ENCODE measurements at regions not wholly inside any gene's neighbourhood (a gene's known extent, or its start where the extent isn't known, plus 50 kb on each side); places are given as distances from the start of the nearest gene placed in this dataset.

DNA sequence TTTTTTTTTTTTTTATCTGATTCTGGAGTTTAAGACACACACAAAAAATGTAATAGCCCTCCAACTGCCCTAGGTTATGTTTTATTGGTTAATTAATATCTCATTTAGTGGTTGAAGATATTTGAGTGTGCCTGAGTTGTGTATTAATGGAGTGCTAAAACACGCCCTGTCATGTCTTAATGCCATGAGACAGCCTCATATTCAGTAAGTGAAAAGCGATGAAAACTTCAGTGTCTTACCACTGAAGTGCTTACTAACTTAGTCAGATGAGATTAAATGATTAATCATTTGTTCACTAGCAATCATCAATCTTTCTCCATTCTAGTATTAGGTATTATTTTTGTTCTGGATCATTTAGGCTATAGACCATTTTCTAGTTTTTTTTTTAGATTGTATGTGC, 544.7 kb upstream of the ROBO2 start:
- no peaks in the 10 kb centered on the region for H3K9me2 ChIP-seq (replicated peaks; ENCODE audit: insufficient read depth, low read length)
- H3K9ac ChIP-seq (ENCODE audit: low read length), result no peak overlapping the region
- H3K4me3 ChIP-seq (ENCODE audit: low read length), result no peak overlapping the region
- no peaks in the 10 kb centered on the region for H3K4me1 ChIP-seq (ENCODE audit: low read length)
- H3K4me2 ChIP-seq (ENCODE audit: low read depth, low read length), result no peak overlapping the region
- DNase-seq, result no peak
- H3F3A ChIP-seq (ENCODE audit: insufficient read depth, low read length), result no peaks in the 10 kb centered on the region
- no peak for TF ChIP-seq EZH2phosphoT487 (IDR thresholded peaks at IDR 0.05; ENCODE audit: low read length)
- TF ChIP-seq, protein P1, sequence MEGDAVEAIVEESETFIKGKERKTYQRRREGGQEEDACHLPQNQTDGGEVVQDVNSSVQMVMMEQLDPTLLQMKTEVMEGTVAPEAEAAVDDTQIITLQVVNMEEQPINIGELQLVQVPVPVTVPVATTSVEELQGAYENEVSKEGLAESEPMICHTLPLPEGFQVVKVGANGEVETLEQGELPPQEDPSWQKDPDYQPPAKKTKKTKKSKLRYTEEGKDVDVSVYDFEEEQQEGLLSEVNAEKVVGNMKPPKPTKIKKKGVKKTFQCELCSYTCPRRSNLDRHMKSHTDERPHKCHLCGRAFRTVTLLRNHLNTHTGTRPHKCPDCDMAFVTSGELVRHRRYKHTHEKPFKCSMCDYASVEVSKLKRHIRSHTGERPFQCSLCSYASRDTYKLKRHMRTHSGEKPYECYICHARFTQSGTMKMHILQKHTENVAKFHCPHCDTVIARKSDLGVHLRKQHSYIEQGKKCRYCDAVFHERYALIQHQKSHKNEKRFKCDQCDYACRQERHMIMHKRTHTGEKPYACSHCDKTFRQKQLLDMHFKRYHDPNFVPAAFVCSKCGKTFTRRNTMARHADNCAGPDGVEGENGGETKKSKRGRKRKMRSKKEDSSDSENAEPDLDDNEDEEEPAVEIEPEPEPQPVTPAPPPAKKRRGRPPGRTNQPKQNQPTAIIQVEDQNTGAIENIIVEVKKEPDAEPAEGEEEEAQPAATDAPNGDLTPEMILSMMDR (IDR thresholded peaks at IDR 0.05; ENCODE audit: low read length), result no peak
- no peak for TF ChIP-seq EZH2 (optimal IDR thresholded peaks at IDR 0.05; ENCODE audit: low read depth, low read length)
- H3K79me2 ChIP-seq (ENCODE audit: low read length), result no peaks in the 10 kb centered on the region
- no peak overlapping the region for H2AFZ ChIP-seq (ENCODE audit: low read length)
- no peaks in the 10 kb centered on the region for H3K36me3 ChIP-seq (replicated peaks; ENCODE audit: insufficient read depth, low read length)
- no peaks in the 10 kb centered on the region for H3K27me3 ChIP-seq (replicated peaks; ENCODE audit: insufficient read depth, low read length)
- H3K27ac ChIP-seq (ENCODE audit: low read length), result no peak overlapping the region
- H3K9me3 ChIP-seq (replicated peaks; ENCODE audit: insufficient read depth, low read length), result no peaks in the 10 kb centered on the region
- no peaks in the 10 kb centered on the region for H4K20me1 ChIP-seq (ENCODE audit: insufficient read depth, low read length)

GRCh38 chr3:76497636-76498035, 542.3 kb upstream of the ROBO2 start:
- no peaks in the 10 kb centered on the region for H4K20me1 ChIP-seq (ENCODE audit: insufficient read depth, low read length)
- no peaks in the 10 kb centered on the region for H3K9me3 ChIP-seq (replicated peaks; ENCODE audit: insufficient read depth, low read length)
- no peak overlapping the region for H2AFZ ChIP-seq (ENCODE audit: low read length)
- H3K9ac ChIP-seq (ENCODE audit: low read length), result no peak overlapping the region
- no peak overlapping the region for H3K4me3 ChIP-seq (ENCODE audit: low read length)
- no peaks in the 10 kb centered on the region for H3K4me1 ChIP-seq (ENCODE audit: low read length)
- no peaks in the 10 kb centered on the region for H3K9me2 ChIP-seq (replicated peaks; ENCODE audit: insufficient read depth, low read length)
- H3K27ac ChIP-seq (ENCODE audit: low read length), result no peak overlapping the region
- H3K27me3 ChIP-seq (replicated peaks; ENCODE audit: insufficient read depth, low read length), result no peaks in the 10 kb centered on the region
- H3K4me2 ChIP-seq (ENCODE audit: low read depth, low read length), result no peak overlapping the region
- no peaks in the 10 kb centered on the region for H3K79me2 ChIP-seq (ENCODE audit: low read length)
- no peak for TF ChIP-seq EZH2 (optimal IDR thresholded peaks at IDR 0.05; ENCODE audit: low read depth, low read length)
- TF ChIP-seq, protein P1 (IDR thresholded peaks at IDR 0.05; ENCODE audit: low read length), result no peak
- TF ChIP-seq EZH2phosphoT487 (IDR thresholded peaks at IDR 0.05; ENCODE audit: low read length), result no peak
- H3K36me3 ChIP-seq (replicated peaks; ENCODE audit: insufficient read depth, low read length), result no peaks in the 10 kb centered on the region
- no peaks in the 10 kb centered on the region for H3F3A ChIP-seq (ENCODE audit: insufficient read depth, low read length)
- no peak for DNase-seq

GRCh38 chr3:76500746-76501275, 539.1 kb upstream of the ROBO2 start:
- Histone ChIP-seq H3K9me3 (replicated peaks; ENCODE audit: insufficient read depth, low read length) (no peaks in the 10 kb centered on the region), H3F3A (ENCODE audit: insufficient read depth, low read length) (no peaks in the 10 kb centered on the region), H2AFZ (ENCODE audit: low read length) (no peak overlapping the region), H3K4me2 (ENCODE audit: low read depth, low read length) (no peak overlapping the region), H3K4me3 (ENCODE audit: low read length) (no peak overlapping the region), H3K4me1 (ENCODE audit: low read length) (no peaks in the 10 kb centered on the region), H3K27ac (ENCODE audit: low read length) (no peak overlapping the region), H4K20me1 (ENCODE audit: insufficient read depth, low read length) (no peaks in the 10 kb centered on the region), H3K9ac (ENCODE audit: low read length) (no peak overlapping the region), H3K27me3 (replicated peaks; ENCODE audit: insufficient read depth, low read length) (no peaks in the 10 kb centered on the region), H3K79me2 (ENCODE audit: low read length) (no peaks in the 10 kb centered on the region), H3K9me2 (replicated peaks; ENCODE audit: insufficient read depth, low read length) (no peaks in the 10 kb centered on the region), H3K36me3 (replicated peaks; ENCODE audit: insufficient read depth, low read length) (no peaks in the 10 kb centered on the region)
- TF ChIP-seq EZH2phosphoT487 (IDR thresholded peaks at IDR 0.05; ENCODE audit: low read length) (no peak), EZH2 (optimal IDR thresholded peaks at IDR 0.05; ENCODE audit: low read depth, low read length) (no peak)
- TF ChIP-seq, protein P1 (IDR thresholded peaks at IDR 0.05; ENCODE audit: low read length), result no peak
- no peak for DNase-seq
